ENCODE measurements at regions not wholly inside any gene's neighbourhood (a gene's known extent, or its start where the extent isn't known, plus 50 kb on each side); places are given as distances from the start of the nearest gene placed in this dataset.

DNA sequence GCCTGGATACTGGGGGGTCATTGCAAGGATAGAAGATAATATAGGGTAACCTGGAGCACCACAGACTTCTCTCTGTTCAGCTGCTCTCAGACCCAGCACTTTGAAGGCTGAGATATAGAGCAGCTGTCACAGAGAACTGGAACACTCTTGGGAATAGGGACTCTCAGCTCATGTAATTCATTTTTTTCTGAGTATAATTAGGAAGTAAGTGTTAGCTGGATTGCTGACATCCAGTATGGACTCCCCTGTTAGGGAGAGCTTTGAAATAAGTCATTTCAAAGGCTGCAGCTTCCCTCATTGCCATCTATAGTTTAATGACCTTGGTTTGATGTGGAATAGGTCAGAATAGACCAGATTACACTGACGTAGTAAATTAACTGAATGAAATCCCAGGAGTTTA, 120.8 kb upstream of the POU2AF2 start:
- Histone ChIP-seq H3K4me3 (ENCODE audit: low read length in 2 of 2) (no peak overlapping the region), H3K9me3 (ENCODE audit: control insufficient read depth, low read length) (no peaks in the 10 kb centered on the region), H3K36me3 (ENCODE audit: control insufficient read depth in 1 of 2, insufficient read depth in 2 of 2, low read length in 1 of 2) (no peaks in the 10 kb centered on the region), H3K27me3 (ENCODE audit: control insufficient read depth in 1 of 2, insufficient read depth in 2 of 2, low read length in 1 of 2) (no peaks in the 10 kb centered on the region), H3K4me1 (ENCODE audit: control insufficient read depth in 1 of 2, insufficient read depth in 2 of 2, low read length in 2 of 2) (no peaks in the 10 kb centered on the region), H3K27ac (ENCODE audit: low read depth in 1 of 2, low read length in 2 of 2) (no peak overlapping the region)
- WGBS, 2 donors: 63 to 69% methylated on average over 1 of the region's 1 CpG
- intact Hi-C loops (cut with DNase I): loop anchor here in 1 of 2 donors (10.0 kb wide), 1 partner anchor 60 kb away; no protein-coding TSS in a partner anchor
- DNase-seq (no peak), ATAC-seq (ENCODE audit: low FRiP score) (no peak)

DNA sequence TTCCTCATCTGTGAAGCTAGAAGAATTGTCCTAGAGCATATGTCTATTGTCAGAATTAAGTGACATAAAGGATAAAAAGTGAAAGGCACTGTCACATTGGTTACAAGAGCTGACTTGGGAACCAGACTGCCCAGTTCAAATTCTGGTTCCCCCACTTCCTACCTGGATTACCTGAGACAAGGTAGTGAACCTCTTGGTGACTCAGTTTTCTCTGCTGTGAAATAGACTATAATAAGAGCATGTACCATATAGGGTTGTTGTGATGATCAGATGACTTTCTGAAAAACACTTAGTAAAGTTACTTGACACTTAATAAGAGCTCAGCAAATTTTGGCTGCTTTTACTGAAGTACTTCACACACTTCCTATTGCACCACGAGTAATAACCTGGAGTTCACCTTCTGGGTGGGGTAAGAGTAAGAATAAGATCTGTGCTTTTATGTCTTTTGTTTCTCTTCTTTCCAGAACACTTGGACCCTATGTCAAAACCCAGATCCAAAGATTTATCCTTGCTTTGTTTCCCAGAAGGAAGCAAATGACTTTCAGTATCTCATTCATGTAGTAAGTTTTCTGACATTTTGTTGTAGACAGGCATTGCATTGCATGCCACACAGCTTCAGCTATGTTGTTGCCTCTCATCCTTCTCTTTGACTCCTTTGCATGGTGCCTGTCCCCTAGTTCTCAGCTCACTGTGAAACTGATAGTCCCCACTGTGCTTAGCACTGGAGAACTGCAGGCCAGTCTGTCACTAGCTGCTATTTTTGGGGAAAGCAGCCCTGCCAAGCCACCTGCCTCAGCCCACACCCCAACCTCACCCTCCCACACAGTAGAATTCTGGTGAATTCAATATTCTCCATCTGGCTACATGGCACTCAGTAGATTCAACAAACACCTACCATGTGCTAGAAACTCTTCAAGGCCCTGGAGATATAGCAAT, 121.8 kb upstream of the POU2AF2 start:
- H3K27ac ChIP-seq (ENCODE audit: low read depth in 1 of 2, low read length in 2 of 2): no peak overlapping the region
- no peak for ATAC-seq (ENCODE audit: low FRiP score)
- no peaks in the 10 kb centered on the region for H3K4me1 ChIP-seq (ENCODE audit: control insufficient read depth in 1 of 2, insufficient read depth in 2 of 2, low read length in 2 of 2)
- no peaks in the 10 kb centered on the region for H3K36me3 ChIP-seq (ENCODE audit: control insufficient read depth in 1 of 2, insufficient read depth in 2 of 2, low read length in 1 of 2)
- 65 to 72% methylated on average over 1 of the region's 1 CpG for WGBS, 2 donors
- no peak overlapping the region for H3K4me3 ChIP-seq (ENCODE audit: low read length in 2 of 2)
- no peaks in the 10 kb centered on the region for H3K9me3 ChIP-seq (ENCODE audit: control insufficient read depth, low read length)
- intact Hi-C loops (cut with DNase I): loop anchor here in 1 of 2 donors (10.0 kb wide), 1 partner anchor 61 kb away; no protein-coding TSS in a partner anchor
- no peaks in the 10 kb centered on the region for H3K27me3 ChIP-seq (ENCODE audit: control insufficient read depth in 1 of 2, insufficient read depth in 2 of 2, low read length in 1 of 2)
- DNase-seq: no peak

- intact Hi-C loops (cut with DNase I): loop anchor here in 1 of 2 donors (10.0 kb wide), 1 partner anchor 64 kb away; no protein-coding TSS in a partner anchor
- H3K27ac ChIP-seq (ENCODE audit: low read depth in 1 of 2, low read length in 2 of 2): no peak overlapping the region
- H3K36me3 ChIP-seq (ENCODE audit: control insufficient read depth in 1 of 2, insufficient read depth in 2 of 2, low read length in 1 of 2): no peaks in the 10 kb centered on the region
- DNase-seq (no peak), ATAC-seq (ENCODE audit: low FRiP score) (no peak)
- no peaks in the 10 kb centered on the region for H3K27me3 ChIP-seq (ENCODE audit: control insufficient read depth in 1 of 2, insufficient read depth in 2 of 2, low read length in 1 of 2)
- H3K4me3 ChIP-seq (ENCODE audit: low read length in 2 of 2): no peak overlapping the region
- H3K4me1 ChIP-seq (ENCODE audit: control insufficient read depth in 1 of 2, insufficient read depth in 2 of 2, low read length in 2 of 2): no peaks in the 10 kb centered on the region
- H3K9me3 ChIP-seq (ENCODE audit: control insufficient read depth, low read length): no peaks in the 10 kb centered on the region
- WGBS, 2 donors: 65 to 66% methylated on average over 6 of the region's 6 CpGs
These were observed 124.7 kb upstream of the POU2AF2 start for GRCh38 chr11:111120696-111121302.

DNA sequence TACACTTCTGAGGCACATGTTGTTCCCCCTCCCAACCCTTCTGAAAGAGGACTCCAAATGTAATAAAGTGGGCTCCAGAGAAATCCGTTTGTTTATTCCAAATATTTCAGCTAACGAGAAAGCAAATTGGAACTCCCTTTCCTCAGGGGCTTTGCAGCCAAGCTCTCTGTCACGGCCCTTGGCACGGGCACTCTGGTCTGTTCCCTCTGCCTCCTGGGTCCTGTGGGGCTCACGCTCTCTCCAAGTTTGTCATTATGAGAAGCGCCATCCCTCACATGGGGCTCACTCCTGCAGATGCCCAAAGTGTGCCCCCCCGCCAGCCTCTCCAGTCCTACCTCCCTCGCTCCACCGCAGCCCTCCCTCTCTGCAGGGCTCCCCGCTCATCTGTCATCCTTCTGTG, 125.4 kb upstream of the POU2AF2 start:
- Histone ChIP-seq H3K27ac (ENCODE audit: low read depth in 1 of 2, low read length in 2 of 2) (no peak overlapping the region), H3K9me3 (ENCODE audit: control insufficient read depth, low read length) (no peaks in the 10 kb centered on the region), H3K4me3 (ENCODE audit: low read length in 2 of 2) (no peak overlapping the region), H3K4me1 (ENCODE audit: control insufficient read depth in 1 of 2, insufficient read depth in 2 of 2, low read length in 2 of 2) (no peaks in the 10 kb centered on the region), H3K36me3 (ENCODE audit: control insufficient read depth in 1 of 2, insufficient read depth in 2 of 2, low read length in 1 of 2) (no peaks in the 10 kb centered on the region), H3K27me3 (ENCODE audit: control insufficient read depth in 1 of 2, insufficient read depth in 2 of 2, low read length in 1 of 2) (no peaks in the 10 kb centered on the region)
- no peak for ATAC-seq (ENCODE audit: low FRiP score)
- intact Hi-C loops (cut with DNase I): loop anchor here in 1 of 2 donors (10.0 kb wide), 1 partner anchor 65 kb away; no protein-coding TSS in a partner anchor
- DNase-seq: no peak
- WGBS, 2 donors: 35 to 47% methylated on average over 10 of the region's 10 CpGs

DNA sequence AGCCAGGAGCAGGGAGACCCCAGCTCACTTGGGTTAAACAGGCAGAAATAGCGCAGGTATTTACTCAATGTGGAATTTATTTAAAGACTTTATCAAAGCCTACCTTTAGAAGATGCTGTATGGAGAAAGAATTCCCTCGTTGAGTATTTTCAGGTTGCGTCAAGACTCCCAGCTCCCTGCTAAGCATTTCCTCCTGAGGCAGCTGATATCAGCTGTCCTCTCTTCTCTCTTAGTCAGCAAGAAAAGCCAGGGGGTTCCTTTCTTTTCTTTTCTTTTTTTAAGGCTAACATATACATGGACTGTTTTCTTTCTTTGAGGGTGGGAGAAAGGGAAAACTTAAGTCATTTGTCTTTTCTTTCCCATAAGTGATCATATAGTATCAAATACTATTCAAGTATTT, 125.8 kb upstream of the POU2AF2 start:
- ATAC-seq (ENCODE audit: low FRiP score): no peak
- Histone ChIP-seq H3K27me3 (ENCODE audit: control insufficient read depth in 1 of 2, insufficient read depth in 2 of 2, low read length in 1 of 2) (no peaks in the 10 kb centered on the region), H3K9me3 (ENCODE audit: control insufficient read depth, low read length) (no peaks in the 10 kb centered on the region), H3K4me3 (ENCODE audit: low read length in 2 of 2) (no peak overlapping the region), H3K36me3 (ENCODE audit: control insufficient read depth in 1 of 2, insufficient read depth in 2 of 2, low read length in 1 of 2) (no peaks in the 10 kb centered on the region), H3K27ac (ENCODE audit: low read depth in 1 of 2, low read length in 2 of 2) (no peak overlapping the region), H3K4me1 (ENCODE audit: control insufficient read depth in 1 of 2, insufficient read depth in 2 of 2, low read length in 2 of 2) (no peaks in the 10 kb centered on the region)
- 58 to 67% methylated on average over 3 of the region's 3 CpGs for WGBS, 2 donors
- intact Hi-C loops (cut with DNase I): loop anchor here in 1 of 2 donors (10.0 kb wide), 1 partner anchor 65 kb away; no protein-coding TSS in a partner anchor
- DNase-seq: no peak

DNA sequence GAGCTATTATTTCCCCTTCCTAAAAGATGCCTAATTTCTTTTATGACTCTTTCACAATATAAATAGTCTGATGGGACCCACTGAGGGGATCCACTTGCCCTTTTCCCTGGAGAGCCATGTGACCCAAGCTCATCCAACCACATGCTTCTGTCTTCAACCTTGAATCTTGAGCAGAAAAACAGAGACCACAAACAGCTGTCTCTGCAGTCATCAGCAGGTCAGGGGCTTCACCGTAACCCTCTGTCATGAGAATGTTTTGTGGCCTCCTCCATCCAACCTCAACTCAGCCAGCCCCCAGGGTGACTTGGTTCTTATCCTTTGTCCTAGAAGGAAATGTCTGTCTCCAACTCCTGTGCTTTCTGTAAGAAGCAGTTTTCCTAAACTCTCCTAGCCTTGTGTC, 129.6 kb upstream of the POU2AF2 start:
- H3K27me3 ChIP-seq (ENCODE audit: control insufficient read depth in 1 of 2, insufficient read depth in 2 of 2, low read length in 1 of 2): no peaks in the 10 kb centered on the region
- intact Hi-C loops (cut with DNase I): no loop called here
- DNase-seq (no peak), ATAC-seq (ENCODE audit: low FRiP score) (no peak)
- no peaks in the 10 kb centered on the region for H3K36me3 ChIP-seq (ENCODE audit: control insufficient read depth in 1 of 2, insufficient read depth in 2 of 2, low read length in 1 of 2)
- no peak overlapping the region for H3K27ac ChIP-seq (ENCODE audit: low read depth in 1 of 2, low read length in 2 of 2)
- H3K4me3 ChIP-seq (ENCODE audit: low read length in 2 of 2): no peak overlapping the region
- H3K9me3 ChIP-seq (ENCODE audit: control insufficient read depth, low read length): no peaks in the 10 kb centered on the region
- no peaks in the 10 kb centered on the region for H3K4me1 ChIP-seq (ENCODE audit: control insufficient read depth in 1 of 2, insufficient read depth in 2 of 2, low read length in 2 of 2)
- WGBS, 2 donors: 0 to 46% methylated on average over 1 of the region's 1 CpG

DNA sequence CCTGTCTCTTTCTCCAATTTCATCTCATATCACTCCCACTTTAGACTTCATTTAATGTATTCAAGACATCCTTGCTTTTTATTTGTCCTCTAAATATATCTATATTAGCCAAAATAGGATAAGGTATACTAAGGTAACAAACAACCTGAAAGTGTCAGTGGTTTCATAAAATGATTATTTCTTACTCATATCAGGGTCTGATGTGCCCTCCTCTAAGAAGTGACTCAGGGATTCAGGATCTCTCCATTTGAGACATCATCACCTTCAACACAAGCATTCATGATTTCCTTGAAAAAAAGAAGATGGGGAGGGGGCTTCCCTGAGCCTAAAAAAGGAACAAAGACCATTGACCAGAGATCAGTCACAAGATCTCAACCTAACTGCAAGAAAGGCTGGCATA, 131.4 kb upstream of the POU2AF2 start:
- intact Hi-C loops (cut with DNase I): no loop called here
- DNase-seq (no peak), ATAC-seq (ENCODE audit: low FRiP score) (no peak)
- H3K4me1 ChIP-seq (ENCODE audit: control insufficient read depth in 1 of 2, insufficient read depth in 2 of 2, low read length in 2 of 2): no peaks in the 10 kb centered on the region
- no peaks in the 10 kb centered on the region for H3K9me3 ChIP-seq (ENCODE audit: control insufficient read depth, low read length)
- H3K27me3 ChIP-seq (ENCODE audit: control insufficient read depth in 1 of 2, insufficient read depth in 2 of 2, low read length in 1 of 2): no peaks in the 10 kb centered on the region
- H3K4me3 ChIP-seq (ENCODE audit: low read length in 2 of 2): no peak overlapping the region
- H3K36me3 ChIP-seq (ENCODE audit: control insufficient read depth in 1 of 2, insufficient read depth in 2 of 2, low read length in 1 of 2): no peaks in the 10 kb centered on the region
- H3K27ac ChIP-seq (ENCODE audit: low read depth in 1 of 2, low read length in 2 of 2): no peak overlapping the region

GRCh38 chr11:111112614-111113013, 132.9 kb upstream of the POU2AF2 start:
- WGBS, 2 donors: 49% methylated on average over 1 of the region's 1 CpG
- no peaks in the 10 kb centered on the region for H3K36me3 ChIP-seq (ENCODE audit: control insufficient read depth in 1 of 2, insufficient read depth in 2 of 2, low read length in 1 of 2)
- H3K4me3 ChIP-seq (ENCODE audit: low read length in 2 of 2): no peak overlapping the region
- intact Hi-C loops (cut with DNase I): no loop called here
- no peaks in the 10 kb centered on the region for H3K9me3 ChIP-seq (ENCODE audit: control insufficient read depth, low read length)
- DNase-seq (no peak), ATAC-seq (ENCODE audit: low FRiP score) (no peak)
- no peak overlapping the region for H3K27ac ChIP-seq (ENCODE audit: low read depth in 1 of 2, low read length in 2 of 2)
- no peaks in the 10 kb centered on the region for H3K27me3 ChIP-seq (ENCODE audit: control insufficient read depth in 1 of 2, insufficient read depth in 2 of 2, low read length in 1 of 2)
- H3K4me1 ChIP-seq (ENCODE audit: control insufficient read depth in 1 of 2, insufficient read depth in 2 of 2, low read length in 2 of 2): no peaks in the 10 kb centered on the region

GRCh38 chr11:111107501-111107900, 138.0 kb upstream of the POU2AF2 start:
- no peak for DNase-seq
- Histone ChIP-seq H3K27ac (ENCODE audit: low read depth in 1 of 2, low read length in 2 of 2) (no peak overlapping the region), H3K4me3 (ENCODE audit: low read length in 2 of 2) (no peak overlapping the region), H3K27me3 (ENCODE audit: control insufficient read depth in 1 of 2, insufficient read depth in 2 of 2, low read length in 1 of 2) (peaks cover 0 to 2% of the 10 kb centered on the region in 2 donors), H3K36me3 (ENCODE audit: control insufficient read depth in 1 of 2, insufficient read depth in 2 of 2, low read length in 1 of 2) (no peaks in the 10 kb centered on the region), H3K4me1 (ENCODE audit: control insufficient read depth in 1 of 2, insufficient read depth in 2 of 2, low read length in 2 of 2) (no peaks in the 10 kb centered on the region), H3K9me3 (ENCODE audit: control insufficient read depth, low read length) (no peaks in the 10 kb centered on the region)
- intact Hi-C loops (cut with DNase I): no loop called here
- ATAC-seq (ENCODE audit: low FRiP score): no peak

Data from aorta (tissue), 5 donors.